GM18951 (cell line): ENCODE measurements at regions not wholly inside any gene's neighbourhood (a gene's known extent, or its start where the extent isn't known, plus 50 kb on each side); places are given as distances from the start of the nearest gene placed in this dataset.

Experiments
- POLR2A ChIP-seq: IDR thresholded peaks from 4 replicates; pipeline ENCODE4 v1.6.1; 2011; ENCODE audit warnings: mild to moderate bottlenecking; ENCODE audit not compliant: insufficient read length, insufficient read depth; ENCODE audit errors: extremely low read depth
- in situ Hi-C: fragments of 300-500 bp; cut with MboI; formaldehyde crosslinking; loops from one replicate; pipeline ENCODE4 v1.12.0; 2022; ENCODE audit warnings: low sequenced_read_pairs, mixed read lengths, inconsistent platforms; ENCODE audit not compliant: unreplicated experiment

- in situ Hi-C loops: no loop called here
- no peak for TF ChIP-seq POLR2A
These were observed 523.0 kb downstream of the PTPRC start for GRCh38 chr1:199161766-199162303.

- TF ChIP-seq POLR2A: no peak
- in situ Hi-C loops: no loop called here
These were observed 524.4 kb downstream of the PTPRC start for GRCh38 chr1:199163267-199163666.

GRCh38 chr1:199163670-199164069 is 524.8 kb downstream of the PTPRC start:
- in situ Hi-C loops: no loop called here
- no peak for TF ChIP-seq POLR2A

DNA sequence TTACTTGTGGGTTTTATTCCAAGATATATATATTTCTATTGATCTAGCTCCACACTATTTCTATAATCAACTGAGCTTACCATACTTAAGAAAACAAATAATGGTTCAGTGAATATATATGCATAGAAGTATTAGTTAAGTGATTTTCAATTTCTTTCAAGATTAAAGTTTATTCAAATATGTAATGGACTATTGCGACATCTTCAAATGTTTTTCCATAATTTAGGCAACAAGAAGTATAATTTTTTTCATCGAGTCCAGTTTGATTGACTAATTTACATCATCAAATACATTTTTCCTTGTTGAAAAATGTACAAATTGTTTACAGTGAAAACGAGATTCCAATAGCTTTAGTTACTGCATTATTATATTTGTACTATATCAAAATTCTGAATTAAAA is 528.6 kb downstream of the PTPRC start:
- no peak for TF ChIP-seq POLR2A
- in situ Hi-C loops: no loop called here

GRCh38 chr1:199168888-199169585 is 530.2 kb downstream of the PTPRC start:
- in situ Hi-C loops: no loop called here

GRCh38 chr1:199170711-199171110 is 531.9 kb downstream of the PTPRC start:
- in situ Hi-C loops: no loop called here
- TF ChIP-seq POLR2A: no peak

More at GRCh38 chr1:199168888-199169585, 530.2 kb downstream of the PTPRC start:
- TF ChIP-seq POLR2A: no peak

GRCh38 chr1:199172171-199173124 is 533.6 kb downstream of the PTPRC start:
- TF ChIP-seq POLR2A: no peak
- in situ Hi-C loops: no loop called here

- no peak for TF ChIP-seq POLR2A
- in situ Hi-C loops: no loop called here
These were observed 534.5 kb downstream of the PTPRC start for GRCh38 chr1:199173356-199173755.

DNA sequence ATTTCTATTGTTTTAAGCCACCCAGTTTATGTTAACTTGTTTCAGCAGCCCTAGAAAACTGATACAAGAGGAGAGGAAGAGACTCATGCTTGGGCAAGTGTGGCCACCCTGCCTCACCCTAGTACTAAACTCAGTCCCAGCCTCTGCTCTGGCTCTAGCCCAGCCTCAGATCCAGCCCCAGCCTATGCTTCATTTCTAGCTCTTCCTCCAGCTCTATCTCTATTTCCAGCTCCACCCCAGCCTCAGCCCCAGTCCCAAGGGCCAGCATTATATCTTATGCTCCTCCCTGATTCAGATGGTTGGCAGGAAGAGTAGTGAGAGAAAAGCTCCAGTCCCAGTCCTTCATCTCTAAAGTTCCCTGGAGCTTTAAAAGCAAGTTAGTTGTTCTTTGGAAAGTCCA is 535.5 kb downstream of the PTPRC start:
- in situ Hi-C loops: no loop called here
- TF ChIP-seq POLR2A: no peak

DNA sequence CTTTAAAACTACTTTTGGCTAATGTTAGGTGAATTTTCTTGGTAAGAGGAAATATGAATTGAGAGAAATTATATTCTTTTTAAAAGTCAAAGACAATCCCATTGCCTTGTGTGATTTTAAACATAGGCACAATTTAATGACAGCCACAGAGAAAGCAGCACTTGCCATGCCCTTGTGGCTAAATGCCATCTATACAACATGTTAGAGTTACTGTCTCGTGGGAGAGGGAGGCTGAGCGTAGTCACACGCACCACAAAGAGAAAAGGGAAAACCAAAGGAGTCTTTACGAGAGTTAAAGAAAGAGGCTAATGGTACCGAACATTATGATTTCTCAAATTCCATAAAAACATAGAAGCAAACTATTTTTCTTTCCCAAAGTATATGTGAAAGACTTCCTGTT is 537.9 kb downstream of the PTPRC start:
- no peak for TF ChIP-seq POLR2A
- in situ Hi-C loops: no loop called here

GRCh38 chr1:199177241-199177640 is 538.4 kb downstream of the PTPRC start:
- in situ Hi-C loops: no loop called here
- no peak for TF ChIP-seq POLR2A

GRCh38 chr1:199178646-199179045 is 539.8 kb downstream of the PTPRC start:
- in situ Hi-C loops: no loop called here
- no peak for TF ChIP-seq POLR2A

DNA sequence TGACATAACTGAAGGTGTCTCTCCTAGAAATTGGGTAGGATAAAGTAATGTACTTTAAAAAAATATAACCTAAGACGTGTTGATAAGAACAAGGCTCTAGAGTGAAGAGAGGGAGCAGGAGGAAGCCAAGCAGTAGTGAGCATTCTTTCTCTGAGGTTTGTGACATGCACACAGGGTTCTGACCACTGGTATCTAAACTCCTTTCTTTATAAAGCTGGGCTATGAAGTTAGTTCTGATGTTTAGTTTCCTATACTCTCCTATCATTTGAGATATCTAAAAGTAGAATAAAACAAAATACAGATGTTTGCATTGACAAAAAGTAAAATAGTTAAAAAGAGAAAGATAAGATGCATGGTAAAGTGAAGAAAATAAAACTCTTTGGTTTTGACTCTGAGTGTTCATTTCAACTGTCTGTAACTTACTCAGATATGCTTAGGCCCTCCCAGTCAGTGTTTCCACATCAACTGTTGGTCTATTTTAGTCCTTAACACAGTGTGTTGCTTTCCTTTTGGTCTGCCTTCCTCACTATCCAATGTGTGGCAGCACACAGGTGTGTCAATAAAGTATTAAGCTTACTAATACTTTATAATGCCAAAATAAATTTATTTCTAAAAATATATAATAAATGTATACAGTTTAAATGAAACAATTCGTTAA is 543.5 kb downstream of the PTPRC start:
- no peak for TF ChIP-seq POLR2A
- in situ Hi-C loops: no loop called here
